ENCODE measurements at regions not wholly inside any gene's neighbourhood (a gene's known extent, or its start where the extent isn't known, plus 50 kb on each side); places are given as distances from the start of the nearest gene placed in this dataset.

DNA sequence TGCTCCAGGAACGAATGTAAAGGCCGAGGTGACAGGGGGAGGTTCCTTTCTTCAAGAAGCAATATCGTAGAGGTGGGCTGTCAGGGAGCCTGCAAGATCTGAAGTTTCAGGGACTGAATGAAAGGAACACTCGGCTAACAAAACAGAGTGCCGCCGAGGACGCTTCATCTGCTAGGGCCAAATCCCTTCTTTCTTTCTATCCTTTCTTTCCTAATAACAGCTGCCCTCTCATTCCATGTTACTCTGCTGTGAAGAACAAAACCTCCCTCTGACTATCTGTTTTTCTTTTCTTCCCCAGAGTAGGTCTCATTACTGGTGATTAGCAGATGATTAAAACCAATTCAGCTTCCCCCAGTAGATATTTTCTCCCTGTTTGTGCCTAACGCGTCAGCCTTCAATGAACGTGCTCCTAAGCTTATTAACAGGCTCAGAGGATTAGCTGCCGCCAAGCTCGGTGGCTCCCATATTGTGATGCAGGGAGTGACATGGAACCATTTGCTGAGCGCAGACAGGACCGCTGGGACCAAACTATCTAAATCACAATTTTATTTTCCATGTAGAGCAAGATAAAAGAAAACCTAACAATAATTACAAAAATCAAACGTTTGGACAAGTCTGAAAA lies 414.6 kb downstream of the TMEM182 start:
- H3K9ac ChIP-seq (ENCODE audit: extremely low read depth, low read length, poor library complexity, severe bottlenecking): no peak overlapping the region
- DNase-seq: peak; percentile 67
- 60 to 72% methylated on average over 6 to 15 of the region's 15 CpGs for WGBS, 2 experiments (ENCODE audit: insufficient coverage in 1 of 2, insufficient read length in 1 of 2)
- no peak overlapping the region for H3K27ac Mint-ChIP-seq
- peaks cover 13% of the 10 kb centered on the region for H3K9me3 Mint-ChIP-seq
- H3K36me3 Mint-ChIP-seq (ENCODE audit: low read depth): peaks cover 4% of the 10 kb centered on the region
- H3K4me1 ChIP-seq (ENCODE audit: control insufficient read depth, insufficient read depth, low read length): peaks cover 6% of the 10 kb centered on the region
- H3K27me3 Mint-ChIP-seq (ENCODE audit: insufficient read depth): no peaks in the 10 kb centered on the region
- H3K4me1 Mint-ChIP-seq: peaks cover 16% of the 10 kb centered on the region
- peak overlapping the region; percentile 39 for H3K4me3 ChIP-seq (ENCODE audit: low read length)
- no peaks in the 10 kb centered on the region for H3K36me3 ChIP-seq (ENCODE audit: control insufficient read depth, insufficient read depth, low read length)
- no peak overlapping the region for H3K4me3 Mint-ChIP-seq
- peaks cover 5% of the 10 kb centered on the region for H3K9me3 ChIP-seq (ENCODE audit: control insufficient read depth, low read length)
- no peak overlapping the region for H3K27ac ChIP-seq (ENCODE audit: low read depth, low read length)
- no peaks in the 10 kb centered on the region for H3K27me3 ChIP-seq (ENCODE audit: control insufficient read depth, insufficient read depth, low read length, poor library complexity, severe bottlenecking)
- TF ChIP-seq, protein P1, sequence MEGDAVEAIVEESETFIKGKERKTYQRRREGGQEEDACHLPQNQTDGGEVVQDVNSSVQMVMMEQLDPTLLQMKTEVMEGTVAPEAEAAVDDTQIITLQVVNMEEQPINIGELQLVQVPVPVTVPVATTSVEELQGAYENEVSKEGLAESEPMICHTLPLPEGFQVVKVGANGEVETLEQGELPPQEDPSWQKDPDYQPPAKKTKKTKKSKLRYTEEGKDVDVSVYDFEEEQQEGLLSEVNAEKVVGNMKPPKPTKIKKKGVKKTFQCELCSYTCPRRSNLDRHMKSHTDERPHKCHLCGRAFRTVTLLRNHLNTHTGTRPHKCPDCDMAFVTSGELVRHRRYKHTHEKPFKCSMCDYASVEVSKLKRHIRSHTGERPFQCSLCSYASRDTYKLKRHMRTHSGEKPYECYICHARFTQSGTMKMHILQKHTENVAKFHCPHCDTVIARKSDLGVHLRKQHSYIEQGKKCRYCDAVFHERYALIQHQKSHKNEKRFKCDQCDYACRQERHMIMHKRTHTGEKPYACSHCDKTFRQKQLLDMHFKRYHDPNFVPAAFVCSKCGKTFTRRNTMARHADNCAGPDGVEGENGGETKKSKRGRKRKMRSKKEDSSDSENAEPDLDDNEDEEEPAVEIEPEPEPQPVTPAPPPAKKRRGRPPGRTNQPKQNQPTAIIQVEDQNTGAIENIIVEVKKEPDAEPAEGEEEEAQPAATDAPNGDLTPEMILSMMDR (conservative IDR thresholded peaks at IDR 0.05): no peak

DNA sequence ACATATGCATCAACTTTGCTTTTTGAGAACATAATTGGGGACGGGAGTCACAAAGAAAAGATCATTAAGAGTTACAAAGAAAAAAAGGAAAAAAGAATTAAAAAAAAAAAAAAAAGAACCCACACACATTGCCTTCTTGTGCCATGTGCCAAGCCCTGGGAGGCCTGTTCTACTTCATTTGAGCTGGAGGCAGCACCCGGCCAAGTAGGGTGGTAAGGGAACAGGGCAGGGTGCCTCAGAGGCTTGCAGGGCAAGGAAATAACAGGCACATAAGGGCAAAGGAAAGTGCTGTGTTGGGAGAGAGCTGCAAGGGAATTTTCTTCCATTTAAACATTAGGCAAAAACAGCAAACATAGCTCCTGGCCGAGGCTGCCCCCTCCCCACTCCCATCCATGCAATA lies 418.0 kb downstream of the TMEM182 start:
- Mint-ChIP-seq H3K36me3 (ENCODE audit: low read depth) (no peaks in the 10 kb centered on the region), H3K4me3 (no peak overlapping the region), H3K27me3 (ENCODE audit: insufficient read depth) (no peaks in the 10 kb centered on the region), H3K9me3 (peaks cover 6% of the 10 kb centered on the region), H3K4me1 (peaks cover 16% of the 10 kb centered on the region), H3K27ac (no peak overlapping the region)
- Histone ChIP-seq H3K4me3 (ENCODE audit: low read length) (no peak overlapping the region), H3K4me1 (ENCODE audit: control insufficient read depth, insufficient read depth, low read length) (peaks cover 6% of the 10 kb centered on the region), H3K9ac (ENCODE audit: extremely low read depth, low read length, poor library complexity, severe bottlenecking) (no peak overlapping the region), H3K9me3 (ENCODE audit: control insufficient read depth, low read length) (peaks cover 5% of the 10 kb centered on the region), H3K27ac (ENCODE audit: low read depth, low read length) (no peak overlapping the region), H3K36me3 (ENCODE audit: control insufficient read depth, insufficient read depth, low read length) (no peaks in the 10 kb centered on the region), H3K27me3 (ENCODE audit: control insufficient read depth, insufficient read depth, low read length, poor library complexity, severe bottlenecking) (no peaks in the 10 kb centered on the region)
- DNase-seq: no peak
- WGBS, 2 experiments (ENCODE audit: insufficient coverage in 1 of 2, insufficient read length in 1 of 2): 81% methylated on average over 3 of the region's 3 CpGs; no CpG with 5 or more reads in 1 of the 2 experiments
- TF ChIP-seq, protein P1 (conservative IDR thresholded peaks at IDR 0.05): no peak

DNA sequence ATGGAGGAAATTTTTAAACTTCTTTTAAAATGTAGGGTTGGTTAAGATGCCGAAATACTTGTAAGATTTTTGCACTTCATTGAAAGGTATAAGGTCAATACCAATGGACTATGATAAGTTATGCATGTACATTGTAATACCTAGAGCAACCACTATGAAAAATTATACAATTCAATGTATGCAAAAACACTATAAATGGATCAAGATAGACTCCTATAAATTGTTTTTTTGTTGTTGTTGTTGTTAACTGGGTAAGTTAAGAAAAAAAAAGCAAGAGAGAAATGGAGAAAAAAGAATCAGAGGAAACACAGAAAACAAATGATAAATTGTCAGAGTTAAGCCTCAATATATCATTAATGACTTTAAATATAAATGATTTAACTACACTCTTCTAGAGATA lies 421.2 kb downstream of the TMEM182 start:
- no peaks in the 10 kb centered on the region for H3K4me1 Mint-ChIP-seq
- Histone ChIP-seq H3K4me3 (ENCODE audit: low read length) (no peak overlapping the region), H3K27me3 (ENCODE audit: control insufficient read depth, insufficient read depth, low read length, poor library complexity, severe bottlenecking) (no peaks in the 10 kb centered on the region), H3K4me1 (ENCODE audit: control insufficient read depth, insufficient read depth, low read length) (no peaks in the 10 kb centered on the region), H3K27ac (ENCODE audit: low read depth, low read length) (no peak overlapping the region), H3K36me3 (ENCODE audit: control insufficient read depth, insufficient read depth, low read length) (no peaks in the 10 kb centered on the region), H3K9ac (ENCODE audit: extremely low read depth, low read length, poor library complexity, severe bottlenecking) (no peak overlapping the region), H3K9me3 (ENCODE audit: control insufficient read depth, low read length) (no peaks in the 10 kb centered on the region)
- WGBS, 2 experiments (ENCODE audit: insufficient coverage in 1 of 2, insufficient read length in 1 of 2): 88% methylated on average over 1 of the region's 1 CpG; no CpG with 5 or more reads in 1 of the 2 experiments
- H3K9me3 Mint-ChIP-seq: peaks cover 3% of the 10 kb centered on the region
- TF ChIP-seq, protein P1 (conservative IDR thresholded peaks at IDR 0.05): peak; percentile 55
- peaks cover 2% of the 10 kb centered on the region for H3K36me3 Mint-ChIP-seq (ENCODE audit: low read depth)
- DNase-seq: no peak
- H3K4me3 Mint-ChIP-seq: no peak overlapping the region
- no peak overlapping the region for H3K27ac Mint-ChIP-seq
- H3K27me3 Mint-ChIP-seq (ENCODE audit: insufficient read depth): no peaks in the 10 kb centered on the region

All from endodermal cell (in vitro differentiated cells).